ENCODE measurements at regions not wholly inside any gene's neighbourhood (a gene's known extent, or its start where the extent isn't known, plus 50 kb on each side); places are given as distances from the start of the nearest gene placed in this dataset.
"Not testable (repeated sequence)": the region's sequence is repeated elsewhere in the genome, so short reads cannot be mapped to it uniquely, and the experiment has no call there.

DNA sequence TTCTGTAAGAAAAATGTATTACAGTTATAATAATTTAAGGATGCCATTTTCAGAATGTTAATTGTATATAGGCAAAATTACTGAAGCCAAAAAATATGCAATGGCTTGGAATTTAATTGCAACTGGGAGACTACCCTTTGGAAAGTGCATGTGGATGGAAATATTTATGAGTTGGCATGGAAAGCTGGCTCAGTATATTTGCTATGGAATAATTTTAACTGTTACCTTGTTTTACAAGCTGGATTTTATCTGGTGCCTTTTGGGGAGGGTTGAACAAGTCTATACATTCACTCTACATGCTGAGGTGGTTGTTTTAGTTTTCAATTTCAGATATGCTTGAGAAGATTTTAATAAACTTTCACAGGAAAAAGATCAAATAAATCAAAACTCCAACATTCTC, 80.9 kb upstream of the ABCB5 start:
- Mint-ChIP-seq H3K36me3 (ENCODE audit: low read depth) (no peaks in the 10 kb centered on the region), H3K27ac (no peak overlapping the region), H3K4me1 (ENCODE audit: low read depth) (no peaks in the 10 kb centered on the region), H3K27me3 (ENCODE audit: low read depth) (no peaks in the 10 kb centered on the region), H3K4me3 (no peak overlapping the region), H3K9me3 (no peaks in the 10 kb centered on the region)
- no peak for DNase-seq
- CTCF ChIA-PET = no interaction called here
- intact Hi-C loops (cut with micrococcal nuclease) = no loop called here

DNA sequence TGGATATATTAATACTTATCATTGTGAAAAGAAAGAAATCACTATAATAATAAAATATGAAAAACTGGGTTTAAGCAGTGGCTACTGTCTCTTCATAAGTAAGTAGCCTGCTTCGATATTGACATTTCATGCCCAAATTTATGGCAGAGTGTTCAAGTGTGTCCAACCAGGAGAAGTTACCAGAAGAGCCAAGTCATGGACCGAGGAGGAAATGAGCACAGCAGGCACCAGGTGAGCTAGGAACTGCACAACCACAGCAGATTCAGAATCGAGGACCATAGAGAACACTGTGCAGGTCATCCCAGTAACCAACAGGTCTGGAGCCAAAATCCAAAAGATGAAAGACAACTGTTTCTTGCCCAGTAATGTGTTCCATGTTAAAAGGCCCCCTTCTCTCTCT, 79.9 kb upstream of the ABCB5 start:
- Mint-ChIP-seq H3K4me1 (ENCODE audit: low read depth) (no peaks in the 10 kb centered on the region), H3K9me3 (peaks cover under 1% of the 10 kb centered on the region), H3K27me3 (ENCODE audit: low read depth) (no peaks in the 10 kb centered on the region), H3K36me3 (ENCODE audit: low read depth) (no peaks in the 10 kb centered on the region), H3K27ac (no peak overlapping the region), H3K4me3 (no peak overlapping the region)
- intact Hi-C loops (cut with micrococcal nuclease) = no loop called here
- CTCF ChIA-PET = no interaction called here
- no peak for DNase-seq

DNA sequence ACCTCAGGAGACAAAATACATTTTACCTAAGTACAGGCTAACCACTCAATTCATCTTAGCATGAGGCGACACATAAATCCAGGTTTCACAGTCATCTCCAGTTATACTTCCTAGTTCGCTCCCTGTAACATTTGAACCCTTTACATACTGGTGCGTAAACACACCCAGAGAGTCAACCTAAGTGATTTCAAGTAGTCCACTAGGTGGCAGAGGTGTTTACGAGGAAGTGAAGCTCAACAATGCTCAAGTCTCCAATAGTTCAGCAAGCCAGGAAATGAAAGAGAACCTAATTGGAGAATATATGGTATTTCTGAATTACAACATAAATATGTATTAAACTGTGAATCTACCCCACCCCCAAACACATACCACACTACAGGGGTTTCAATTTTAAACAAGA, 76.3 kb upstream of the ABCB5 start:
- H3K36me3 Mint-ChIP-seq (ENCODE audit: low read depth) = no peaks in the 10 kb centered on the region
- intact Hi-C loops (cut with micrococcal nuclease) = loop anchor here (1.0 kb wide), 1 partner anchor 59 kb away; no protein-coding TSS in a partner anchor
- H3K27ac Mint-ChIP-seq = no peak overlapping the region
- H3K27me3 Mint-ChIP-seq (ENCODE audit: low read depth) = no peaks in the 10 kb centered on the region
- no peaks in the 10 kb centered on the region for H3K4me1 Mint-ChIP-seq (ENCODE audit: low read depth)
- peaks cover 8% of the 10 kb centered on the region for H3K9me3 Mint-ChIP-seq
- no peak overlapping the region for H3K4me3 Mint-ChIP-seq
- CTCF ChIA-PET = no interaction called here
- DNase-seq = no peak

DNA sequence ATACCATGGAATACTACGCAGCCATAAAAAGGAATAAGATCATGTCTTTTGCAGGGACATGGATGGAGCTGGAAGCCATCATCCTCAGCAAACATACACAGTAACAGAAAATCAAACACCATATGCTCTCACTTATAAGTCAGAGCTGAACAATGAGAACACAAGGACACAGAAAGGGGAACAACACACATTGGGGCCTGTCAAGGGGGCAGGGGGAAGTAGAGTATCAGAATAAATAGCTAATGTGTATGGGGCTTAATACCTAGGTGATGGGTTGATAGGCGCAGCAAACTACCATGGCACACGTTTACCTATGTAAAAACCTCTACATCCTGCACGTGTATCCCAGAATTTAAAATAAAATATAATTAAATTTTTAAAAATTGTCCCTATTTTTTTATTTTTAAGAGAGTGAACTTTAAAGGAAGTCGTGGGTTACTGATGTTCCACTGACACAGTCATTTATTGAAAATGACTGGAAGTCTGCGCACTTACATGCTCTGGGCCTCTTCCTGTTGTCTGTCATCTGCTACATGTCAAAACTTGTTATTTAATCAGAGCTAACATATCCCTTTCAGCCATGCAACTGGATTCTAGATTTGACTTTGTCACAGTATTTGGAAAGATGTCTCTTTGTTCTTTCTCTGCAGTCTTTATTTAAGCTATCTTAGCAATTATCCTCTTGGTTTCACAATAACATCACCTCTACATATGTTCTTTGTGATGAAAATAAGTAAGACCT, 73.7 kb upstream of the ABCB5 start:
- intact Hi-C loops (cut with micrococcal nuclease) = no loop called here
- H3K9me3 Mint-ChIP-seq = peaks cover 8% of the 10 kb centered on the region
- no peak overlapping the region for H3K27ac Mint-ChIP-seq
- no peak overlapping the region for H3K4me3 Mint-ChIP-seq
- DNase-seq = no peak
- no peaks in the 10 kb centered on the region for H3K4me1 Mint-ChIP-seq (ENCODE audit: low read depth)
- H3K36me3 Mint-ChIP-seq (ENCODE audit: low read depth) = no peaks in the 10 kb centered on the region
- no peaks in the 10 kb centered on the region for H3K27me3 Mint-ChIP-seq (ENCODE audit: low read depth)
- CTCF ChIA-PET = no interaction called here

DNA sequence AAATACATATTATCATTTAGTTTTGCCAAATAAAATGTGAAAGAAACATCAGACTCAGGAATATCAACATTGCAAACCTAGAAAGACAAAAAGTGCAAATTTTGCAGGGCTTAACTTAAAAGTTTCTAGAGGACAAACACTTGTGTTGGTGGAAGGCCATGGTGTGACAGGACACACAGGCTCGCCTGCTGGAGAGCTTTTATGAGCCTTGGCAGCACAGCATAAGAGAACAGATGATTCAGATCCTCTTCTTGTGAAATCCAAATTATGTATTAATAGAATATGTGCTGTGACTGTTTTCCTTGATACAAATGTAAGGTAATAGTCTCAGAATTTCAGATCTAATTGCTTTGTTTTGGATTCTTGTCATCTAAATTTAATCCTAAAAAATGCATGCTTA, 72.9 kb upstream of the ABCB5 start:
- DNase-seq = no peak
- Mint-ChIP-seq H3K4me3 (no peak overlapping the region), H3K27ac (no peak overlapping the region), H3K27me3 (ENCODE audit: low read depth) (no peaks in the 10 kb centered on the region), H3K4me1 (ENCODE audit: low read depth) (no peaks in the 10 kb centered on the region), H3K36me3 (ENCODE audit: low read depth) (no peaks in the 10 kb centered on the region), H3K9me3 (peaks cover 8% of the 10 kb centered on the region)
- intact Hi-C loops (cut with micrococcal nuclease) = no loop called here
- CTCF ChIA-PET = no interaction called here

DNA sequence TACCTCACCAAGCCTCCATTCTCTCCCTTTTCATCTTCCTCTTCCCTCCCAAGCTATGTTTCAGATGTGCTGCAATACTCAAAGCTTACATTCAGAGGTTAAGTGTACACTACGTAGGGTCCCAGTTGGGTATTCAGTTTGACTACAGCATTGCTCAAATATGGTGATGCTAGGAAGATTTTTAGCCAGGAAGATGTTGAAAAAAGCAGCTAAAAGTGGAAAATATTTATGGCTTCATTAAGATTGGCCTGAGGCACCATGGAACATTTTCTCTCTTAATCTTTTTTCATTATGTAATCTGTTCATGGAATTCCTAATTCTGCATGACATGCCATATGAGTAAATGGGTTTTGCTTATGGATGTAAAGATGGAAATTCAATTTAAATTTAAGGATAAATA, 72.0 kb upstream of the ABCB5 start:
- intact Hi-C loops (cut with micrococcal nuclease) = no loop called here
- Mint-ChIP-seq H3K4me3 (no peak overlapping the region), H3K27ac (no peak overlapping the region), H3K9me3 (peaks cover 8% of the 10 kb centered on the region), H3K27me3 (ENCODE audit: low read depth) (no peaks in the 10 kb centered on the region), H3K36me3 (ENCODE audit: low read depth) (no peaks in the 10 kb centered on the region), H3K4me1 (ENCODE audit: low read depth) (no peaks in the 10 kb centered on the region)
- no peak for DNase-seq
- CTCF ChIA-PET = no interaction called here

DNA sequence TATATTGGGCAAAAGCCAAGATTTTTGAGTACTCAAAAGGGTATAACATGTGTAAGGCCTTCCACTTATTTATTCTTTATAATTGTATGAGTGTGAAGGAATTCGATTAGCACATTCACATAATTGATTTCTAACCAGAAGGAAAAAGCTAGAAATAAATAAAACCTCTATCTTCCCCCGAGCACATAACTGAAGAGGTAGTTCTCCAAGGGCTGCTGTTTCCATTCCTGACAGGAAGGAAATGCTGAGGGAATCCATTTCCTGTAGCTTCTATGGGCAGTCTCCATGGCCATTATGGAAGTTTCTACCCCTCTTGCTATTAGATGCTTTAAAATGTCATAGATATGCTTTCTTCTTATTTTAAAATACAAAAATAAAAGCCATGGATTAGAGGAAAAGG, 70.5 kb upstream of the ABCB5 start:
- no peak for DNase-seq
- intact Hi-C loops (cut with micrococcal nuclease) = no loop called here
- H3K4me1 Mint-ChIP-seq (ENCODE audit: low read depth) = no peaks in the 10 kb centered on the region
- H3K27ac Mint-ChIP-seq = no peak overlapping the region
- H3K9me3 Mint-ChIP-seq = peaks cover 8% of the 10 kb centered on the region
- no peaks in the 10 kb centered on the region for H3K27me3 Mint-ChIP-seq (ENCODE audit: low read depth)
- CTCF ChIA-PET = no interaction called here
- no peak overlapping the region for H3K4me3 Mint-ChIP-seq
- H3K36me3 Mint-ChIP-seq (ENCODE audit: low read depth) = no peaks in the 10 kb centered on the region

DNA sequence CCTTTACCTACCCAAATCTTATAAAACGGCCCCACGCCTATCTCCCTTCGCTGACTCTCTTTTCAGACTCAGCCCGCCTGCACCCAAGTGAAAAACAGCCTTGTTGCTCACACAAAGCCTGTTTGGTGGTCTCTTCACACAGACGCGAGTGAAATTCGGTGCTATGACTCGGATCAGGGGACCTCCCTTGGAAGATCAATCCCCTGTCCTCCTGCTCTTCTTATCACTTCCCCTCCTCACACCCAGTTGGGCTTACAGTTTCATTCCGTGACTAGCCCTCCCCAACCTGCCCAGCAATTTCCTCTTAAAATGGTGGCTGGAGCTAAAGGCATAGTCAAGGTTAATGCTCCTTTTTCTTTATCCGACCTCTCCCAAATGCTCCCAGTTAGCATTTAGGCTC, 68.5 kb upstream of the ABCB5 start:
- intact Hi-C loops (cut with micrococcal nuclease); H3K4me3 Mint-ChIP-seq; CTCF ChIA-PET; H3K27ac Mint-ChIP-seq; H3K9me3 Mint-ChIP-seq; H3K27me3 Mint-ChIP-seq (ENCODE audit: low read depth); H3K4me1 Mint-ChIP-seq (ENCODE audit: low read depth); H3K36me3 Mint-ChIP-seq (ENCODE audit: low read depth); DNase-seq: not testable (repeated sequence)

DNA sequence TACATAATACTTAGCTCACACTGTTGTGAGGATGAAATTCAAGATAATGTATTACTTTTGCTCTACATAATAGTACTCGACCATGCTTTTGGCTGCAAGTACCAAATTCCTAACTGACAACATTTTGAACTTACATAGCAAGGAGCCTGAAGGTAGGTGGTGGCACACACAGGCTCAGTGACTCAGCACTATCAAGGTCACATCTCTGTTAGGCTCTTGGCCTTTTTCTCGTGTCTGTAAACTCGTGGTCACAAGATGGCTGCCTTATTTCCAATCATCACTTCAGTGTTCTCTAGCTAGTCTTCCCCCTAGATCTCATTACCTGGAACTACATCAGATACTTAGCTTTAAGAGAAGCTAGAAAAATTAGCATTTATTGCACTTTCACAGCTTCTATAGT, 61.4 kb upstream of the ABCB5 start:
- intact Hi-C loops (cut with micrococcal nuclease) = no loop called here
- Mint-ChIP-seq H3K4me3 (no peak overlapping the region), H3K9me3 (no peaks in the 10 kb centered on the region), H3K4me1 (ENCODE audit: low read depth) (no peaks in the 10 kb centered on the region), H3K36me3 (ENCODE audit: low read depth) (no peaks in the 10 kb centered on the region), H3K27me3 (ENCODE audit: low read depth) (peaks cover 2% of the 10 kb centered on the region), H3K27ac (no peak overlapping the region)
- CTCF ChIA-PET = no interaction called here
- no peak for DNase-seq

DNA sequence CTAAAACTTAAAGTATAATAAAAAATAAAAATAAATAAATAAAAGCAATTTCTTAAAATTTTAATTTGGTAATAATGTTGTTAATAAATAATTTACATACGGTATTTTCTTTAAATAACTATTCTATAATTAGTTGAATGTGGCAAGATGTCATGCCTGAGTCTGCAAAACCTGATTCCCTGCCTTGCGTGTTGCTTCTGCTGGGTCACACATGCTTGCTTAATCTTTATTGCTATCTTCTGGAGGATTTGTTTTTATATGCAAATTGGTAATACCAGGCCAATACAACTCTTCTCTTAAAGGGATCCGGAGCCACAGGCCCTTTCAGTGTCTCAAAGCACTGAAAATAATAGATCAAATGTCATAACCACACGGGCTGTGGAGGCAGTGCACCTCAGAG, 59.4 kb upstream of the ABCB5 start:
- Mint-ChIP-seq H3K27me3 (ENCODE audit: low read depth) (peaks cover 2% of the 10 kb centered on the region), H3K4me3 (no peak overlapping the region), H3K27ac (no peak overlapping the region), H3K4me1 (ENCODE audit: low read depth) (no peaks in the 10 kb centered on the region), H3K9me3 (no peaks in the 10 kb centered on the region), H3K36me3 (ENCODE audit: low read depth) (no peaks in the 10 kb centered on the region)
- intact Hi-C loops (cut with micrococcal nuclease) = no loop called here
- no peak for DNase-seq
- CTCF ChIA-PET = no interaction called here

DNA sequence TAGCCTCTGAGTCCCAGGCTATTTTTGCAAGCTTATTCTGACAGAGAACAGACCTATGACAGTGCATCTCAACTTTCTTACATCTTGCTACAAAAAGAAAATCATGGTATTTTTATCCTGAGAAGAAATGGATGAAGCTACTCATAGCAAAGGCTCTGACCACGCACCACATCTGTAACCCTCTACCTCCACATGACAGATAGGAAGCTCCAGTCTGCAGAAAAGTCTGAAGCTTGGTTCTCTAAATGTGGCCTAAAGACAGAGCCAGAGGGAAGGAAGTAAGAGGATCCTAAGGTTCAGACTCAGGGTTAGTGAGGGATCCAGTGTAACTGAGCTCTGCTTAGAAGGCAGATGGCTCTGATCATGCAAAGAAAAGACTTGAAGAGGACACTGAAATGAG, 58.4 kb upstream of the ABCB5 start:
- DNase-seq = no peak
- H3K27ac Mint-ChIP-seq = no peak overlapping the region
- no peak overlapping the region for H3K4me3 Mint-ChIP-seq
- no peaks in the 10 kb centered on the region for H3K4me1 Mint-ChIP-seq (ENCODE audit: low read depth)
- H3K9me3 Mint-ChIP-seq = no peaks in the 10 kb centered on the region
- H3K27me3 Mint-ChIP-seq (ENCODE audit: low read depth) = peaks cover 2% of the 10 kb centered on the region
- intact Hi-C loops (cut with micrococcal nuclease) = no loop called here
- no peaks in the 10 kb centered on the region for H3K36me3 Mint-ChIP-seq (ENCODE audit: low read depth)
- CTCF ChIA-PET = no interaction called here

DNA sequence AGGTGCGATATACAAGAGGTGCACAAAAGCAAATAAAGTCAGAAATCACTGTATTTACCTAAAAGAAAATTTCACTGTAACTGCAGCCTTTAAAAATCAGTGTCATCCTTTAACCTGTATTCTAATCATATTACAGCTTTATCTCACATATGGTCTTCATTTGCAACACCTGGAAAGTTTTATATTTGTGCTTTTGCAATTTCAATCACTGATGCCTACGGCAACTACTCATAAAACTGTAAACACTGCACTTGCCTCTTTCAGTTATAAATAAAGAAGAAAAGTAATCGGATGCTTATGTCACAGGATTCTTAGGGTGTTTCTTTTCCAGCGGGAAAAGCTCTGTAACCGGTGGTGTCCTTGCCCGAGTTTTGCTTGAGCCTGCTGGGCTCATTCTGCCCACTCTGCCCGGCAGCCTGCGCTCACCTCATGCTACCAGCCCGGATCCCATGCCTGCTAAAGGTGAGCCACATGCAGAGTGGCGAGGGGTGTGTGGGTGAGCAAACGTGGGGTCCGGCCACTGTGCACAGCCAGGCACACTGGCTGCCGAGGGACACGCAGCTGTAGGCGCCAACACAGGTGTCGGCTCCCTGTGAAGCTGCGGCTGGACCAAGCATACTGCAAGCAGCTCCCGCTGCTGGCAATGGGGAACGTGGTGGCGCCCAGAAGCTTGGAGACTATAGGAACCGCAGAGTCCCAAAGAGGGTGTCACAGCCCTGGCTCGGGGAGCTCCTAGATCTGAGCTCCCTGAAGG, 56.3 kb upstream of the ABCB5 start:
- DNase-seq = no peak
- Mint-ChIP-seq H3K4me1 (ENCODE audit: low read depth) (no peaks in the 10 kb centered on the region), H3K36me3 (ENCODE audit: low read depth) (no peaks in the 10 kb centered on the region), H3K27ac (no peak overlapping the region), H3K27me3 (ENCODE audit: low read depth) (no peaks in the 10 kb centered on the region), H3K9me3 (no peaks in the 10 kb centered on the region), H3K4me3 (no peak overlapping the region)
- CTCF ChIA-PET = interaction anchor here (0.9 kb wide), 1 partner anchor 846 kb away, joined by 4 read pairs; no protein-coding TSS in a partner anchor
- intact Hi-C loops (cut with micrococcal nuclease) = no loop called here

DNA sequence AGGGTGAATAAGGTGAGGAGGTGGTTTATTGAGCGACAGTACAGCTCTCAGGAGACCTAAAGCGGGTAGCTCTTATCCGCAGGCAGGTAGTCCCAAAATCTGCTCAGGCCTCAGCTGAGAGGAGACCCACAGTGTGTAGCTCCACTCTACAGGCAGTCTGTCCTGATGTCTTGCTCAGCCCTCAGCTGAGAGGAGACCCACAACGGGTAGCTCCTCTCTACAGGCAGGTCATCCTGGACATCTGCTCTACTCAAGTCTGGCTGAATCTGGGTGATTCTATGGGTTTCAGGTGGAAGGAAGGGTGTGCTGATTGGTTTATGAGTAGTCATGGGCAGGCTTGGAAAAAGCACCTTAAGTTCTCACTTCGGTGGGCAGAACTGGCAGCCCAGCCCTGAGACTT, 55.6 kb upstream of the ABCB5 start:
- Mint-ChIP-seq H3K9me3 (no peaks in the 10 kb centered on the region), H3K4me3 (no peak overlapping the region), H3K4me1 (ENCODE audit: low read depth) (no peaks in the 10 kb centered on the region), H3K27ac (no peak overlapping the region), H3K36me3 (ENCODE audit: low read depth) (no peaks in the 10 kb centered on the region), H3K27me3 (ENCODE audit: low read depth) (no peaks in the 10 kb centered on the region)
- CTCF ChIA-PET = interaction anchor here (0.9 kb wide), 1 partner anchor 847 kb away, joined by 4 read pairs; no protein-coding TSS in a partner anchor
- DNase-seq = no peak
- intact Hi-C loops (cut with micrococcal nuclease) = no loop called here
